Transverse colon (tissue), 4 donors: ENCODE measurements at regions not wholly inside any gene's neighbourhood (a gene's known extent, or its start where the extent isn't known, plus 50 kb on each side); places are given as distances from the start of the nearest gene placed in this dataset.

Source experiments
- DNase-seq: peaks from one replicate; pipeline ENCODE4 v3.0.0-alpha.2; 2019
- H3K27ac ChIP-seq, 4 donors: fragments of 200-600 bp; sonication (generic); 2 replicates each; pipeline ENCODE4 v1.5.1; 2016 to 2018; ENCODE audit warnings: inconsistent platforms in 4 of 4
- H3K27me3 ChIP-seq: fragments of 200-600 bp; sonication (generic); 2 replicates; pipeline ENCODE4 v1.5.1; 2017; ENCODE audit warnings: inconsistent platforms
- H3K36me3 ChIP-seq, 4 donors: fragments of 200-600 bp; sonication (generic); 2 replicates each; pipeline ENCODE4 v1.5.1; 2017 to 2019; ENCODE audit warnings: inconsistent platforms in 4 of 4
- H3K4me1 ChIP-seq, 4 donors: fragments of 200-600 bp; sonication (generic); 2 replicates each; pipeline ENCODE4 v1.5.1; 2017 to 2020; ENCODE audit warnings: inconsistent platforms in 4 of 4
- H3K4me3 ChIP-seq, 4 donors: fragments of 200-600 bp; sonication (generic); 1 replicate in 1 of 4; 2 replicates in 3 of 4; pipeline versions ENCODE4 v1.5.1 to v1.6.1; 2017 to 2019; ENCODE audit warnings: inconsistent platforms in 4 of 4
- H3K9me3 ChIP-seq, 2 donors: fragments of 200-600 bp; sonication (generic); 2 replicates each; pipeline ENCODE4 v1.5.1; 2017 to 2019; ENCODE audit warnings: inconsistent platforms in 2 of 2
- EP300 ChIP-seq: sonication (generic); formaldehyde crosslinking; IDR thresholded peaks from one replicate; pipeline ENCODE4 v1.6.1; 2017; ENCODE audit warnings: antibody characterized with exemption, low read depth
- POLR2A ChIP-seq: fragments of 450-650 bp; IDR thresholded peaks from one replicate; pipeline ENCODE4 v1.6.1; 2016; ENCODE audit warnings: antibody characterized with exemption, mild to moderate bottlenecking, moderate library complexity
- POLR2AphosphoS5 ChIP-seq, 3 donors: sonication (generic); formaldehyde crosslinking; IDR thresholded peaks; one replicate each; pipeline ENCODE4 v1.6.1; 2016; ENCODE audit warnings: antibody characterized with exemption in 3 of 3
- WGBS, 2 donors: methylation state at CpG; one replicate each; pipeline ENCODE4 v1.1.5; 2018; ENCODE audit warnings: low coverage in 1 of 2; 5-methylcytosine and 5-hydroxymethylcytosine counted together
- in situ Hi-C, 4 donors: fragments of 200-750 bp; cut with MboI; loops; one replicate each; pipeline versions ENCODE4 v1.15.0 to v1.15.1; 2017; ENCODE audit warnings: low sequenced_read_pairs in 3 of 4, low pct_ligation_motif_present in 1 of 4, low pct_unique_long_range_greater_than_20kb in 1 of 4
- intact Hi-C: fragments of 100-400 bp; cut with DNase I; formaldehyde crosslinking; loops from one replicate; pipeline ENCODE4 v1.15.1; 2023; ENCODE audit warnings: low total_unique reads
- TF ChIP-seq, protein P1 (sequence below), 5 experiments: fragments of 200-600 bp in 3 of 5; fragments of 450-650 bp in 2 of 5; sonication (generic) in 3 of 5; IDR thresholded peaks; 1 replicate in 2 of 5; 2 replicates in 3 of 5; pipeline ENCODE4 v1.5.1; 2016 to 2017; ENCODE audit warnings: antibody characterized with exemption in 5 of 5, inconsistent platforms in 3 of 5, mild to moderate bottlenecking in 2 of 5, moderate library complexity in 1 of 5

DNA sequence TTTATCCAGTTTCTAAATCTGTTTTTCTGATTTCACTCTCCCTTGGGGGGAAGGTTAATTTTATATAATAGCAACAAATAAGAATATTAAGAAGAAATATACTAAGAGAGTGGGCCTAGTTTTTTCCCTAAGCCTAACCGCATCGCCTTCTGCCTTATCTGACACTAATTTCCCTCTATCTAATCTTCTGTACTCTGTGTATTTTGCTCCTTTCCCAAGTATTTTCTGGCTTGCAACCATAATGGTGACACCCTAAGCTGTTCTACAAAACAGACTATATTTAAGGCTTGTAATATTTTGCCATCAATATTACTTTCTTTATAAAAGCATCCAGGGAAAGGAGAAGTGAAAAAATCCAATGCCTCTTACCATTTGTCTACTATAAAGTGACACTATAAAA lies 1168.8 kb downstream of the GALC start:
- H3K4me3 ChIP-seq: no peak overlapping the region
- WGBS, 2 donors: 93 to 95% methylated on average over 2 of the region's 2 CpGs

DNA sequence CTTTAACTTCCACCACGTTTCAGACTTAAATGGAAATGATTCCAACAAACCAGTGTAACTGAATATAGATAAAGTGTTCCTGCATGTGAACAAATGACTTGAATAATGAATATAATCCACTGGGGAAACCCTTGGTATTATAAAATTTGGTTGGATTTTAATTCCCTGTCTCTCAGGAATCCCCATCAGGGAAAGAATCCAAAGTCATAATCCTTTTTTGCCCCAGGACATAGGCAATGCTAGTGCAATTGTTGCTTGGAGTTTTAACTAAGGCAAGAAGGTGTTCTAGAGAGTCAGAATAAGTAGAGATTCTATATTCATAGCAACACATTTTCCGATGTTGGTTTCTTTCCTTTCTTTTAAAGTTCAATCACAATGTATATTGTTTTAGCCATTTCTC lies 1169.4 kb downstream of the GALC start:
- Histone ChIP-seq H3K27me3 (no peaks in the 10 kb centered on the region), H3K4me3 (no peak overlapping the region), H3K9me3 (no peaks in the 10 kb centered on the region), H3K36me3 (no peaks in the 10 kb centered on the region), H3K27ac (no peak overlapping the region), H3K4me1 (no peaks in the 10 kb centered on the region)
- TF ChIP-seq POLR2AphosphoS5 (IDR thresholded peaks at IDR 0.05) (no peak), EP300 (no peak), POLR2A (no peak)
- TF ChIP-seq, protein P1, sequence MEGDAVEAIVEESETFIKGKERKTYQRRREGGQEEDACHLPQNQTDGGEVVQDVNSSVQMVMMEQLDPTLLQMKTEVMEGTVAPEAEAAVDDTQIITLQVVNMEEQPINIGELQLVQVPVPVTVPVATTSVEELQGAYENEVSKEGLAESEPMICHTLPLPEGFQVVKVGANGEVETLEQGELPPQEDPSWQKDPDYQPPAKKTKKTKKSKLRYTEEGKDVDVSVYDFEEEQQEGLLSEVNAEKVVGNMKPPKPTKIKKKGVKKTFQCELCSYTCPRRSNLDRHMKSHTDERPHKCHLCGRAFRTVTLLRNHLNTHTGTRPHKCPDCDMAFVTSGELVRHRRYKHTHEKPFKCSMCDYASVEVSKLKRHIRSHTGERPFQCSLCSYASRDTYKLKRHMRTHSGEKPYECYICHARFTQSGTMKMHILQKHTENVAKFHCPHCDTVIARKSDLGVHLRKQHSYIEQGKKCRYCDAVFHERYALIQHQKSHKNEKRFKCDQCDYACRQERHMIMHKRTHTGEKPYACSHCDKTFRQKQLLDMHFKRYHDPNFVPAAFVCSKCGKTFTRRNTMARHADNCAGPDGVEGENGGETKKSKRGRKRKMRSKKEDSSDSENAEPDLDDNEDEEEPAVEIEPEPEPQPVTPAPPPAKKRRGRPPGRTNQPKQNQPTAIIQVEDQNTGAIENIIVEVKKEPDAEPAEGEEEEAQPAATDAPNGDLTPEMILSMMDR (IDR thresholded peaks at IDR 0.05): no peak
- 62 to 72% methylated on average over 2 of the region's 2 CpGs for WGBS, 2 donors
- intact Hi-C loops: no loop called here
- no peak for DNase-seq
- in situ Hi-C loops: no loop called here

More for the DNA sequence above, 1168.8 kb downstream of the GALC start:
- no peak for DNase-seq
- Histone ChIP-seq H3K4me1 (no peaks in the 10 kb centered on the region), H3K9me3 (no peaks in the 10 kb centered on the region), H3K27me3 (no peaks in the 10 kb centered on the region), H3K36me3 (no peaks in the 10 kb centered on the region), H3K27ac (no peak overlapping the region)
- no peak for TF ChIP-seq POLR2AphosphoS5 (IDR thresholded peaks at IDR 0.05)
- TF ChIP-seq, protein P1 (IDR thresholded peaks at IDR 0.05): no peak
- TF ChIP-seq POLR2A: no peak
- no peak for TF ChIP-seq EP300
- in situ Hi-C loops: no loop called here
- intact Hi-C loops: no loop called here

DNA sequence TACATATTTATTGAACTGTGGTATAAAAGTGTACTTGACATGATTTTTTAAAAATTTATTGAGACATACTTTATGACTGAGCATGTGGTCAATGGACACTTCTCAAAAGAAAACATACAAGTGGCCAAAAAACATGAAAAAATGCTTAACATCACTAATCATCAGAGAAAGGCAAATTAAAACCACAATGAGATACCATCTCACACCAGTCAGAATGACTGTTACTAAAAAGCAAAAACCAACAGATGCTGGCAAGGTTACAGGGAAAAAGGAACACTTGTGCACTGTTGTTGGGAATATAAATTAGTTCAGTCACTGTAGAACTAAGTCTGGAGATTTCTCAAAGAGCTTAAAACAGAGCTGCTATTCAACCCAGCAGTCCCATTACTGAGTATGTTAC lies 1177.6 kb downstream of the GALC start:
- Histone ChIP-seq H3K4me3 (no peak overlapping the region), H3K36me3 (no peaks in the 10 kb centered on the region), H3K9me3 (no peaks in the 10 kb centered on the region), H3K27me3 (no peaks in the 10 kb centered on the region), H3K4me1 (no peaks in the 10 kb centered on the region), H3K27ac (no peak overlapping the region)
- DNase-seq: no peak
- in situ Hi-C loops: no loop called here
- intact Hi-C loops: no loop called here
- TF ChIP-seq POLR2A (no peak), POLR2AphosphoS5 (IDR thresholded peaks at IDR 0.05) (no peak), EP300 (no peak)
- TF ChIP-seq, protein P1 (IDR thresholded peaks at IDR 0.05): no peak

DNA sequence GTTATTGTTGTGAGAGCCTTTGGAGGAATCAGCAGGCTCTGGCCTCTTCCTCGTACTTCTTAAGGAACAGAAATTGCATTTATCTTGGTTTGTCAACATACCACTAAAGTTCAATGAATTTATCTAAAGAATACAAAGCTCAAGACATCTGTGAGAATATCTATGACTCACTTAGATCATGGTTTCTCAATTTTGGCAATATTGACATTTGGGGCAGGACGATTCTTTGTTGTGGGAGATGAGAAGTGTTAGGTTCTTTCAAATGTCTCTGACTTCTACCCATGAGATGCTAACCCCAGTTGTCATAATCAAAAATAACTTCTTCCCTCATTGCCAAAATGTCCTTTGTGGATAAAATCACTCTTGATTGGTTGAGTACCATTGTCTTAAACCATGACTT lies 1190.3 kb downstream of the GALC start:
- 53 to 73% methylated on average over 2 of the region's 2 CpGs for WGBS, 2 donors
- intact Hi-C loops (no loop called here), in situ Hi-C loops (no loop called here)
- no peak for DNase-seq
- Histone ChIP-seq H3K4me3 (no peak overlapping the region), H3K9me3 (no peaks in the 10 kb centered on the region), H3K4me1 (no peaks in the 10 kb centered on the region), H3K36me3 (no peaks in the 10 kb centered on the region), H3K27ac (no peak overlapping the region), H3K27me3 (no peaks in the 10 kb centered on the region)
- TF ChIP-seq EP300 (no peak), POLR2AphosphoS5 (IDR thresholded peaks at IDR 0.05) (no peak), POLR2A (no peak)
- TF ChIP-seq, protein P1 (IDR thresholded peaks at IDR 0.05): no peak
